Activated CD8-positive, alpha-beta T cell treated with anti-CD3 and anti-CD28 coated beads, Interleukin-2, amount 10 ng/mL, durations not matched to agents 7 days and 5 days (primary cell): ENCODE measurements at regions not wholly inside any gene's neighbourhood (a gene's known extent, or its start where the extent isn't known, plus 50 kb on each side); places are given as distances from the start of the nearest gene placed in this dataset.

Experiments used
- ATAC-seq: fragments of 150-1000 bp; cut with Tn5 transposase; one replicate; pipeline ENCODE4 v1.10.0; 2021; ENCODE audit warnings: moderate library complexity
- CTCF ChIA-PET: fragments of 350-600 bp; sonication (Branson Sonifier 250); formaldehyde crosslinking; loops from one replicate; lab custom pipeline; 2021; ENCODE audit warnings: antibody characterized with exemption; lab: Charles Lee
- POLR2A ChIA-PET: fragments of 350-600 bp; sonication (Branson Sonifier 250); formaldehyde crosslinking; loops from one replicate; lab custom pipeline; 2021; ENCODE audit warnings: antibody characterized with exemption; lab: Charles Lee
- DNase-seq: peaks from one replicate; pipeline ENCODE4 v3.0.0-alpha.2; 2020
- H3K27ac Mint-ChIP-seq: one replicate; pipeline ENCODE4 v1.8.0; 2021; ENCODE audit warnings: mild to moderate bottlenecking, mixed read lengths
- H3K27me3 Mint-ChIP-seq: one replicate; pipeline ENCODE4 v1.8.0; 2021; ENCODE audit warnings: low read depth, mixed read lengths
- H3K36me3 Mint-ChIP-seq: one replicate; pipeline ENCODE4 v1.8.0; 2021; ENCODE audit warnings: low read depth, mixed read lengths
- H3K4me1 Mint-ChIP-seq: one replicate; pipeline ENCODE4 v1.8.0; 2021; ENCODE audit warnings: low read depth, mixed read lengths
- H3K4me3 Mint-ChIP-seq: one replicate; pipeline ENCODE4 v1.8.0; 2021; ENCODE audit warnings: mild to moderate bottlenecking, mixed read lengths
- H3K9me3 Mint-ChIP-seq: one replicate; pipeline ENCODE4 v1.8.0; 2022; ENCODE audit warnings: mixed read lengths; ENCODE audit not compliant: insufficient read depth

DNA sequence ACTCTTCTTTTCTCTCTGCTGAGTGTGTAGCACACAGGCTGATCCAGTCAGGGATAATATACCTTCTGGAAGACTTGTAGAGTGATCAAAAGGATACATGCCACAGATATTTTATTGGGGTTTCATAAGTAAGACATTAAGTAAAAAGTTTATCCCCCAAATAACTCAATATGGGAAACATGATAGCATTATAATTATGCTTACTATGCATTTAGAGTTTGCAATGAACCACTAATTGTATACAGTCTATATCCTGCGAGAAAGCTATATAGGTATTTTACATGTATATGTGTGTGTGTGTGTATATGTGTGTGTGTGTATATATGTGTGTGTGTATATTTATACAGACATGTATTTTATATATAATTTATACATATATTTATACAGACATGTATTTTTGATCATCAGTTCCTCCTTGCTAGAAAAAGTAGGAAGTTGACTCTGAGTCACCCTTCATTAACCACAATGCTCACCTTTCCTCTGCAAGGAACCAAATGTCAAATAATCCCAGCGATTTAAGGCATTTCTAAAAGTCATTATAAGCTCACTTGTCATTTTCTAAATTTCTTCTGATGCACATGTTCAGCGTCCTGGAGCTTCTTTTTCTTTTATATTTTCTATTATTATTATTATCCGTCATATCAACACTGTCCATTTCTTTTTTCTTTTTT, 312.5 kb upstream of the OBI1 start:
- no peaks in the 10 kb centered on the region for H3K36me3 Mint-ChIP-seq
- H3K9me3 Mint-ChIP-seq, result no peaks in the 10 kb centered on the region
- POLR2A ChIA-PET, result no interaction called here
- H3K27me3 Mint-ChIP-seq, result peaks cover 9% of the 10 kb centered on the region
- no peak for ATAC-seq
- CTCF ChIA-PET, result no interaction called here
- no peak overlapping the region for H3K4me3 Mint-ChIP-seq
- H3K27ac Mint-ChIP-seq, result no peak overlapping the region
- DNase-seq, result no peak
- H3K4me1 Mint-ChIP-seq, result no peaks in the 10 kb centered on the region

DNA sequence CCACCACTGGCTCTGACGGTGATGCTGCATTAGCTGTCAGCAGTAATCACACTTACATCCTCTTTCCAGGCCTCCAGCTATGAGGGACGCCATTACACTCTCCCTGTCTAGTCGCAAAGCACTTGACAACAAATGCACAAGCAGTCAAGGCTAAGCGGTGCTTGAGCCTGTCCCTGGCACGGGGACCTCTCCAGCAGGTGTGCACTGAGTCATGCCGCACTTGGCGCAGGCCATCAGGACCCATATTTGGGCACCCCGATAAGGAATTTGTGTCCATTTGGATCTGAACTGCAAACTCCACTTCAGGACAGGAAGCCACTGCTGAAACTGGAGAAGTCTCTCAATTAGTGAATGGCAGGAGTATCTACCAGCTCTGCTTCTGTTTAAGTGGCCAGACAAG, 301.9 kb upstream of the OBI1 start:
- DNase-seq, result no peak
- Mint-ChIP-seq H3K4me1 (no peaks in the 10 kb centered on the region), H3K4me3 (no peak overlapping the region), H3K36me3 (no peaks in the 10 kb centered on the region), H3K27me3 (peaks cover 6% of the 10 kb centered on the region), H3K9me3 (no peaks in the 10 kb centered on the region), H3K27ac (no peak overlapping the region)
- CTCF ChIA-PET, result interaction anchor here (1.4 kb wide), 1 partner anchor 18 kb away, joined by 4 read pairs; no protein-coding TSS in a partner anchor
- POLR2A ChIA-PET, result no interaction called here
- no peak for ATAC-seq

DNA sequence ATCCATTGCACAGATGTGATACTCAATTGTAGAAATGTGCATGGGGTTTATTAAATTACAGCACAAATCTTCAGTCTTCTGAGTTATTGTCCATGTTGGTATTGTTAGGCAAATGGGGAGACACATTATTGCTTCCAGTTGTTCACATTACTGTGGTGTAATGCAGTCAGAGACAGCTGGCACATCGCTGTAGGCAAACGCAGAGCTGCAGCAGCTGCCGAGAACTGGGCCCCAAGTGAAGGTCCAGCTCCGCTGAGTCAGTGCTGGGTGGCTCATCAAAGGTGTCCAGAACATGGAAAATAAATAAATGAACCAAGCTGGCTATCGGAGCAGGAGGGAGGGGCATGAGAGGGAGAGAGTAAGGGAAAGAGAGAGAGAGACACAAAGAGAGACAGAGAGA, 299.1 kb upstream of the OBI1 start:
- no peaks in the 10 kb centered on the region for H3K4me1 Mint-ChIP-seq
- ChIA-PET CTCF (no interaction called here), POLR2A (no interaction called here)
- no peak for ATAC-seq
- H3K27me3 Mint-ChIP-seq, result peaks cover 8% of the 10 kb centered on the region
- no peak overlapping the region for H3K27ac Mint-ChIP-seq
- H3K36me3 Mint-ChIP-seq, result no peaks in the 10 kb centered on the region
- no peaks in the 10 kb centered on the region for H3K9me3 Mint-ChIP-seq
- DNase-seq, result no peak
- no peak overlapping the region for H3K4me3 Mint-ChIP-seq

DNA sequence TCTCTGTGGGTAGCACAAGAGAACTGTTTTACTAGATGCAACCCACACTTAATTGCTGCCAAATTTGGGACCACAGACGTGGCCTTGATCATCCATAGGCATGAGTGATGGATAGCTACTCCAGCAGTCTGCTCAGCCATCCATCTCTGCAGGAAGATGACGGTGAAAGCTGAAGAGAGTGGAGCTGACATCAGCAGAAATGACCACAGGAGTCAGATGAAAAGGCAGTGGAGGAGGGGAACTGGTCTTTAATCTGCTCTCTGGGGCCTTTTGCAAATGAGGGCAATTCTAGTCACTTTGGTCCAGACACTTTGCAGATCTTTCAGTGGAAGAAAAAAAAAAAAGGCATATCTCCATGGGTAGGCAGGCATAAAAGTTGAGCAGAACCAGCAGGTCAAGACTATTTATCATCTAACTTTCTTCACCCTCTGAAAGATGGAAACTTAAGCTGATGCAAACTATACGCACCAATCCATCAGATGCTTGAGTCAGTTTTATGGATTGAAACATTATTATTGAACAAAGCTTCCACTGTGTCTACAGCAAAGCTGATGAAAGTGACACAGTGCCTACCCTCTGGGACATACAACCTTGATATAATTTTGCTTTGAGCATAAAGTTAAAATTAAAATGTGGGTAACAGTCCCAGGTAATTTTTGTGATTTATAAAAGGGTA, 281.6 kb upstream of the OBI1 start:
- no peak overlapping the region for H3K4me3 Mint-ChIP-seq
- ATAC-seq (no peak), DNase-seq (no peak)
- POLR2A ChIA-PET, result no interaction called here
- CTCF ChIA-PET, result interaction anchor here (0.7 kb wide), 1 partner anchor 23 kb away, joined by 3 read pairs; no protein-coding TSS in a partner anchor
- no peak overlapping the region for H3K27ac Mint-ChIP-seq
- H3K36me3 Mint-ChIP-seq, result no peaks in the 10 kb centered on the region
- H3K9me3 Mint-ChIP-seq, result no peaks in the 10 kb centered on the region
- H3K27me3 Mint-ChIP-seq, result no peaks in the 10 kb centered on the region
- no peaks in the 10 kb centered on the region for H3K4me1 Mint-ChIP-seq

- Mint-ChIP-seq H3K4me1 (no peaks in the 10 kb centered on the region), H3K4me3 (no peak overlapping the region), H3K36me3 (no peaks in the 10 kb centered on the region), H3K9me3 (no peaks in the 10 kb centered on the region), H3K27me3 (no peaks in the 10 kb centered on the region), H3K27ac (no peak overlapping the region)
- POLR2A ChIA-PET, result no interaction called here
- no peak for ATAC-seq
- no peak for DNase-seq
- CTCF ChIA-PET, result no interaction called here
These were observed 275.4 kb upstream of the OBI1 start for GRCh38 chr13:78934336-78934735.

GRCh38 chr13:78915015-78915414, 256.1 kb upstream of the OBI1 start:
- H3K27me3 Mint-ChIP-seq, result no peaks in the 10 kb centered on the region
- no peak for DNase-seq
- H3K27ac Mint-ChIP-seq, result no peak overlapping the region

DNA sequence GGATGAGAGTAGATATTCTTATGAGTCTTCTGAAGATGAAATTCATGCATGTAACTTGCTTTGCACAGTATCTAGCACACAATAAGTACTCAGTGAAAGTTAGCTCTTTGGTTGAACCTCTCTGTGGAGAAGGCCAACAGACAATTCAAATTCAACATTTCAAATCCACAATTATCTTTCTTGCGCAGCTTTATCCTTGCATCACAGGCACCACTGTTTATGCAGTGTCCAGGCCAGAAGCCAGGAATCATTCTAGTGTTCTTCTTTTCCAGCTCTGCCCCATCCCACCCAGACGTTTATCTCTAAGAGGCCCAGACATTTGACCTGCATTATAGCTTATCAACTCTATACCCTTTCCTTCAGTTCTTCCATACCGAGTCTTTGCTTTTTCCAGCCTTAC, 254.7 kb upstream of the OBI1 start:
- no peak for DNase-seq
- no peaks in the 10 kb centered on the region for H3K4me1 Mint-ChIP-seq

More at GRCh38 chr13:78915015-78915414, 256.1 kb upstream of the OBI1 start:
- no peak for ATAC-seq
- Mint-ChIP-seq H3K9me3 (no peaks in the 10 kb centered on the region), H3K4me3 (no peak overlapping the region), H3K36me3 (no peaks in the 10 kb centered on the region), H3K4me1 (no peaks in the 10 kb centered on the region)
- ChIA-PET POLR2A (no interaction called here), CTCF (no interaction called here)

GRCh38 chr13:78910147-78910546, 251.2 kb upstream of the OBI1 start:
- H3K4me1 Mint-ChIP-seq, result no peaks in the 10 kb centered on the region
- no peak overlapping the region for H3K27ac Mint-ChIP-seq
- no peaks in the 10 kb centered on the region for H3K9me3 Mint-ChIP-seq
- ChIA-PET POLR2A (no interaction called here), CTCF (no interaction called here)
- no peak for ATAC-seq
- no peak overlapping the region for H3K4me3 Mint-ChIP-seq
- H3K27me3 Mint-ChIP-seq, result no peaks in the 10 kb centered on the region
- no peaks in the 10 kb centered on the region for H3K36me3 Mint-ChIP-seq
- DNase-seq, result no peak

More for the DNA sequence above, 254.7 kb upstream of the OBI1 start:
- no peaks in the 10 kb centered on the region for H3K9me3 Mint-ChIP-seq
- H3K27me3 Mint-ChIP-seq, result no peaks in the 10 kb centered on the region
- CTCF ChIA-PET, result no interaction called here
- POLR2A ChIA-PET, result no interaction called here
- no peak overlapping the region for H3K4me3 Mint-ChIP-seq
- H3K27ac Mint-ChIP-seq, result no peak overlapping the region
- H3K36me3 Mint-ChIP-seq, result no peaks in the 10 kb centered on the region
- no peak for ATAC-seq

DNA sequence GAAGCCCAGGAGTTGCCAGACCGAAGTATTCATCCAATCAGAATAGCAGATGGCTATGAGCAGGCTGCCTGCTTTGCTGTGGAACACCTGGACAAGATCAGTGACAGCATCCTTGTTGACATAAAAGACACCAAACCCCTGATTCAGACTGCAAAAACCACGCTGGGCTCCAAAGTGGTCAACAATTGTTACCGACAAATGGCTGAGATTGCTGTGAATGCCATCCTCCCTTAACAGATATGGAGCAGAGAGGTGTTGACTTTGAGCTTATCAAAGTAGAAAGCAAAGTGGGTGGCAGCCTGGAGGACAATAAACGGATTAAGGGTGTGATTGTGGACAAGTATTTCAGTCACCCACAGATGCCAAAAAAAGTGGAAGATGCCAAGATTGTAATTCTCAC, 250.3 kb upstream of the OBI1 start:
- no peaks in the 10 kb centered on the region for H3K36me3 Mint-ChIP-seq
- ATAC-seq (no peak), DNase-seq (no peak)
- no peaks in the 10 kb centered on the region for H3K27me3 Mint-ChIP-seq
- H3K4me1 Mint-ChIP-seq, result no peaks in the 10 kb centered on the region
- POLR2A ChIA-PET, result no interaction called here
- CTCF ChIA-PET, result no interaction called here
- H3K9me3 Mint-ChIP-seq, result no peaks in the 10 kb centered on the region
- H3K27ac Mint-ChIP-seq, result no peak overlapping the region
- H3K4me3 Mint-ChIP-seq, result no peak overlapping the region

GRCh38 chr13:78907006-78907405, 248.1 kb upstream of the OBI1 start:
- CTCF ChIA-PET, result interaction anchor here (0.6 kb wide), 1 partner anchor 802 kb away, joined by 3 read pairs; no protein-coding TSS in a partner anchor
- POLR2A ChIA-PET, result no interaction called here
- Mint-ChIP-seq H3K4me1 (no peaks in the 10 kb centered on the region), H3K27ac (no peak overlapping the region), H3K9me3 (no peaks in the 10 kb centered on the region), H3K36me3 (no peaks in the 10 kb centered on the region), H3K4me3 (no peak overlapping the region), H3K27me3 (no peaks in the 10 kb centered on the region)
- ATAC-seq (no peak), DNase-seq (no peak)

DNA sequence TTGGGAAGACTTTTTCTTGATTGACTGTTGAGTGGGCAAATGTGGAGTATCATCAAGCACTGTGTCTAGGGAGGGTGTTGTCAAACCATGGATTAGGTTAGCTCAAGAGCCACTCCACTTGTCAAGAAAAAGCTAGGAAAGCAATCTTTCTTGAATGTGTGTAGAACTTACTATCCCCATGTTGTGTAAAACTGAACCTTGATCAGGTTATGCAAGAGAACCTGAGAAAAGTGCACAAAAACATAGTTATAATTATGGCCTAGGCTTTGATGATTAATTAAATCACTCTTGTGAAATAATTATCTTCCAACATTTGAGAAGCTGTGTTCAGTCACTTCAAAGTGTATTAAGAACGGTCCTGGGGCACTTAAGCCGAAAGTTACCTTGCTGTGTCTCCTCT, 238.2 kb upstream of the OBI1 start:
- ChIA-PET CTCF (interaction anchor here (0.8 kb wide), 1 partner anchor 494 kb away, joined by 3 read pairs; no protein-coding TSS in a partner anchor), POLR2A (no interaction called here)
- H3K36me3 Mint-ChIP-seq, result no peaks in the 10 kb centered on the region
- H3K9me3 Mint-ChIP-seq, result no peaks in the 10 kb centered on the region
- DNase-seq (no peak), ATAC-seq (no peak)
- no peak overlapping the region for H3K27ac Mint-ChIP-seq
- H3K4me1 Mint-ChIP-seq, result no peaks in the 10 kb centered on the region
- H3K4me3 Mint-ChIP-seq, result no peak overlapping the region
- H3K27me3 Mint-ChIP-seq, result no peaks in the 10 kb centered on the region

DNA sequence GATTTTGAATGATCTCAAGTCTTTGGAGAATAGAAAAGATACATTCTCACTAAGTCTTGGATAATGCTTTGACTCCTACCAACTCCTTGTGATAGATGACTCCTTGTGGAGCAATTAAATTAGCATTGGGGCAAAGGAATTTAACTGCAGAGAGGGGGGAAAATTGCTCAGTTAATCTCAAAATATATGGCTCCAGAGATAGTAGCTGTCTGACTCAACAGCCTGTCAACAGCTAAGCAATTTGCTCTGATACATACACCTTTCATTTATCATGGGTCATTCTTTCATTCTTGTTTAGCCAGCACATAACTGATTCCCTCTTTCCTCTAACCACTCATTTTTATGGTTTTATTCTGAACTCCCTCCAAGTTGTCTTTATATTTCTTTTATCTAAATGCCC, 225.6 kb upstream of the OBI1 start:
- no peak overlapping the region for H3K27ac Mint-ChIP-seq
- H3K27me3 Mint-ChIP-seq, result no peaks in the 10 kb centered on the region
- ATAC-seq (no peak), DNase-seq (no peak)
- no peak overlapping the region for H3K4me3 Mint-ChIP-seq
- H3K4me1 Mint-ChIP-seq, result no peaks in the 10 kb centered on the region
- H3K9me3 Mint-ChIP-seq, result no peaks in the 10 kb centered on the region
- CTCF ChIA-PET, result no interaction called here
- POLR2A ChIA-PET, result no interaction called here
- no peaks in the 10 kb centered on the region for H3K36me3 Mint-ChIP-seq
